DND-41 (cell line): ENCODE measurements at regions not wholly inside any gene's neighbourhood (a gene's known extent, or its start where the extent isn't known, plus 50 kb on each side); places are given as distances from the start of the nearest gene placed in this dataset.
"Not testable (repeated sequence)": the region's sequence is repeated elsewhere in the genome, so short reads cannot be mapped to it uniquely, and the experiment has no call there.

Experiments
- CTCF ChIP-seq: IDR thresholded peaks from 2 replicates; pipeline ENCODE4 v1.5.1; 2012; ENCODE audit warnings: borderline replicate concordance, low read length, moderate library complexity, mild to moderate bottlenecking; ENCODE audit not compliant: poor library complexity, severe bottlenecking; ENCODE audit errors: extremely low read depth
- EZH2 ChIP-seq: IDR thresholded peaks from 3 replicates; pipeline ENCODE4 v1.6.1; 2012; ENCODE audit warnings: borderline replicate concordance, low read depth, mild to moderate bottlenecking, moderate library complexity, low read length, inconsistent platforms; ENCODE audit not compliant: severe bottlenecking

DNA sequence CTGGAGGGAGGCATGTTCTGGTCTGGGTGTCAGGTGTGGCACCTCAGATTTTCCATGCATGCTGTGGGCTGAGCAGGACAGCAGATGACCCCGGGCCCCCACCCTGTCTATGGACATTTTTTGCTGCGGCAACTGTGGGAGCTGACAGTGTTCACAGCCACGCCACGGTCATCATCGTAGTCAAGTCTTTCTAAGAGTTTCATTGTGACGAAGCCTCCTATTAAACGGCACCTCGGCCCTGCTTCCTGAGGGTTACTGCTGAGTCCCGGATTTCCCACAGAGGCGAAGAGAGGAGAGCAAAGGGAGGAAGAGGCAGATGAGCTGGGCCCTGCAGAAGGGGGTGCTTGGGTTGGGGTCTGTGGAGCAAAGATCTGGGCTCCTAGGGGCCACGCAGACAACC is 152.1 kb upstream of the POTEB2 start:
- TF ChIP-seq EZH2, CTCF: not testable (repeated sequence)
